H9 (cell line): ENCODE measurements at regions not wholly inside any gene's neighbourhood (a gene's known extent, or its start where the extent isn't known, plus 50 kb on each side); places are given as distances from the start of the nearest gene placed in this dataset.

Experiments used
- DNase-seq: peaks from one replicate; pipeline ENCODE4 v3.0.0-alpha.2; 2017
- H2AFZ ChIP-seq: one replicate; pipeline ENCODE4 v1.6.1; 2013; ENCODE audit warnings: mild to moderate bottlenecking, low read length, control low read depth, moderate library complexity
- H2AK5ac ChIP-seq: 2 replicates; pipeline ENCODE4 v1.6.1; 2013; ENCODE audit warnings: low read length, control low read depth, mixed read lengths; ENCODE audit not compliant: insufficient read length
- H2BK120ac ChIP-seq: one replicate; pipeline ENCODE4 v1.6.1; 2013; ENCODE audit warnings: low read depth, mild to moderate bottlenecking, low read length, control low read depth, inconsistent platforms; ENCODE audit not compliant: poor library complexity, severe bottlenecking
- H2BK12ac ChIP-seq: 2 replicates; pipeline ENCODE4 v1.6.1; 2013; ENCODE audit warnings: low read length, control low read depth, mixed read lengths, low read depth; ENCODE audit not compliant: insufficient read length
- H2BK15ac ChIP-seq: 2 replicates; pipeline ENCODE4 v1.6.1; 2013; ENCODE audit warnings: low read depth, low read length, control low read depth
- H2BK20ac ChIP-seq: one replicate; pipeline ENCODE4 v1.6.1; 2013; ENCODE audit warnings: low read depth, mild to moderate bottlenecking, low read length, control low read depth, inconsistent platforms; ENCODE audit not compliant: poor library complexity, severe bottlenecking
- H2BK5ac ChIP-seq: 2 replicates; pipeline ENCODE4 v1.6.1; 2013; ENCODE audit warnings: low read length, control low read depth, mixed read lengths; ENCODE audit not compliant: insufficient read length
- H3K14ac ChIP-seq: 2 replicates; pipeline ENCODE4 v1.6.1; 2013; ENCODE audit warnings: low read length, control low read depth; ENCODE audit not compliant: insufficient read depth
- H3K18ac ChIP-seq: 2 replicates; pipeline ENCODE4 v1.6.1; 2013; ENCODE audit warnings: low read depth, mild to moderate bottlenecking, mixed read lengths, low read length, control low read depth; ENCODE audit not compliant: insufficient read length
- H3K23ac ChIP-seq: 2 replicates; pipeline ENCODE4 v1.6.1; 2013; ENCODE audit warnings: low read length, control low read depth, mixed read lengths, low read depth; ENCODE audit not compliant: insufficient read length
- H3K23me2 ChIP-seq: 2 replicates; pipeline ENCODE4 v1.6.1; 2013; ENCODE audit warnings: low read depth, mild to moderate bottlenecking, mixed read lengths, low read length, control low read depth; ENCODE audit not compliant: insufficient read length, poor library complexity, severe bottlenecking
- H3K27ac ChIP-seq: 2 replicates; pipeline ENCODE4 v1.5.1; 2013; ENCODE audit warnings: low read length, control low read depth, mixed read lengths, low read depth; ENCODE audit not compliant: insufficient read length
- H3K27me3 ChIP-seq: 2 replicates; pipeline ENCODE4 v1.6.1; 2013; ENCODE audit warnings: low read length, control low read depth, inconsistent platforms; ENCODE audit not compliant: insufficient read depth
- H3K4ac ChIP-seq: 2 replicates; pipeline ENCODE4 v1.6.1; 2013; ENCODE audit warnings: low read depth, mild to moderate bottlenecking, control low read depth, inconsistent platforms, low read length, moderate library complexity
- H3K4me1 ChIP-seq: 2 replicates; pipeline ENCODE4 v1.6.1; 2013; ENCODE audit warnings: low read length, control low read depth, inconsistent platforms; ENCODE audit not compliant: insufficient read depth
- H3K4me2 ChIP-seq: 2 replicates; pipeline ENCODE4 v1.6.1; 2013; ENCODE audit warnings: low read length, control low read depth, mixed read lengths; ENCODE audit not compliant: insufficient read length, insufficient read depth
- H3K56ac ChIP-seq: 2 replicates; pipeline ENCODE4 v1.6.1; 2013; ENCODE audit warnings: low read depth, mild to moderate bottlenecking, mixed read lengths, low read length, control low read depth; ENCODE audit not compliant: insufficient read length
- H3K79me1 ChIP-seq: 2 replicates; pipeline ENCODE4 v1.6.1; 2013; ENCODE audit warnings: low read depth, mild to moderate bottlenecking, moderate library complexity, low read length, control low read depth, inconsistent platforms; ENCODE audit not compliant: insufficient read depth, poor library complexity, severe bottlenecking
- H3K79me2 ChIP-seq: 2 replicates; pipeline ENCODE4 v1.6.1; 2013; ENCODE audit warnings: low read length, control low read depth, inconsistent platforms; ENCODE audit not compliant: insufficient read depth
- H3K9ac ChIP-seq: 2 replicates; pipeline ENCODE4 v1.6.1; 2013; ENCODE audit warnings: low read length, control low read depth, mixed read lengths; ENCODE audit not compliant: insufficient read length; ENCODE audit errors: extremely low read depth
- H3K9me3 ChIP-seq: one replicate; pipeline ENCODE4 v1.6.1; 2013; ENCODE audit warnings: low read depth, low read length, inconsistent platforms; ENCODE audit not compliant: control insufficient read depth
- H3T11ph ChIP-seq: one replicate; pipeline ENCODE4 v1.6.1; 2013; ENCODE audit warnings: mild to moderate bottlenecking, low read length, control low read depth, inconsistent platforms
- H4K20me1 ChIP-seq: one replicate; pipeline ENCODE4 v1.6.1; 2013; ENCODE audit not compliant: control insufficient read depth, insufficient read length, insufficient read depth
- H4K5ac ChIP-seq: 2 replicates; pipeline ENCODE4 v1.6.1; 2013; ENCODE audit warnings: low read depth, mild to moderate bottlenecking, mixed read lengths, low read length, control low read depth; ENCODE audit not compliant: insufficient read length
- H4K8ac ChIP-seq: replicated peaks from 2 replicates; pipeline ENCODE4 v1.6.1; 2013; ENCODE audit warnings: low read length, control low read depth, mixed read lengths, low read depth; ENCODE audit not compliant: insufficient read length
- H4K91ac ChIP-seq: 2 replicates; pipeline ENCODE4 v1.6.1; 2013; ENCODE audit warnings: low read depth, mild to moderate bottlenecking, moderate library complexity, mixed read lengths, low read length, control low read depth; ENCODE audit not compliant: insufficient read length
- H3K27ac Mint-ChIP-seq, 3 experiments: 2 replicates in 2 of 3; 3 replicates in 1 of 3; pipeline ENCODE4 v1.8.0; 2020 to 2021; ENCODE audit warnings: mixed read lengths in 3 of 3, mild to moderate bottlenecking in 1 of 3, moderate library complexity in 1 of 3
- H3K27me3 Mint-ChIP-seq: 2 replicates; pipeline ENCODE4 v1.8.0; 2021; ENCODE audit warnings: low read depth, mild to moderate bottlenecking, moderate library complexity, mixed read lengths
- H3K36me3 Mint-ChIP-seq, 3 experiments: 2 replicates in 2 of 3; 3 replicates in 1 of 3; pipeline ENCODE4 v1.8.0; 2020 to 2021; ENCODE audit warnings: low read depth in 3 of 3, mixed read lengths in 3 of 3; ENCODE audit not compliant: insufficient read depth in 1 of 3
- H3K4me1 Mint-ChIP-seq, 2 experiments: 2 replicates each; pipeline ENCODE4 v1.8.0; 2020; ENCODE audit warnings: mixed read lengths in 2 of 2
- H3K4me3 Mint-ChIP-seq, 2 experiments: 2 replicates in 1 of 2; 3 replicates in 1 of 2; pipeline ENCODE4 v1.8.0; 2020 to 2021; ENCODE audit warnings: mild to moderate bottlenecking in 2 of 2, mixed read lengths in 2 of 2, moderate library complexity in 1 of 2
- H3K9me3 Mint-ChIP-seq, 2 experiments: 2 replicates in 1 of 2; 3 replicates in 1 of 2; pipeline ENCODE4 v1.8.0; 2020; ENCODE audit warnings: mild to moderate bottlenecking in 2 of 2, mixed read lengths in 2 of 2, moderate library complexity in 1 of 2
- CTCF ChIP-seq: fragments of 200-600 bp; sonication (generic); conservative IDR thresholded peaks from 3 replicates; pipeline ENCODE4 v1.8.0; 2021; ENCODE audit warnings: antibody characterized with exemption, mild to moderate bottlenecking
- WGBS: extraction: QIAGEN DNeasy Blood & Tissue Kit; methylation state at CpG from one replicate; pipeline ENCODE4 v1.1.7; 2013; ENCODE audit warnings: missing lambda C conversion rate, low lambda C conversion rate, mixed read lengths; ENCODE audit not compliant: insufficient read length; ENCODE audit errors: extremely low coverage; 5-methylcytosine and 5-hydroxymethylcytosine counted together

- no peak overlapping the region for H3T11ph ChIP-seq
- no peaks in the 10 kb centered on the region for H3K4me1 ChIP-seq
- no peak overlapping the region for H2BK20ac ChIP-seq
- no peak overlapping the region; the same call in 1 of the 2 replicates for H3K14ac ChIP-seq
- H4K8ac ChIP-seq, result no peak overlapping the region
- no peak overlapping the region for H2BK5ac ChIP-seq
- no peak overlapping the region for H2AFZ ChIP-seq
- H3K27ac ChIP-seq, result no peak overlapping the region
- no peak overlapping the region for H3K56ac ChIP-seq
- H3K4me2 ChIP-seq, result no peak overlapping the region
- H2BK120ac ChIP-seq, result no peak overlapping the region
- H3K18ac ChIP-seq, result no peak overlapping the region
- no peak overlapping the region for H3K9ac ChIP-seq
- TF ChIP-seq CTCF, result peak; percentile 34; the same call in 2 of the 3 replicates
- H4K20me1 ChIP-seq, result no peaks in the 10 kb centered on the region
- H3K4me3 Mint-ChIP-seq, result no peak overlapping the region
- H3K36me3 Mint-ChIP-seq, result peaks cover 0 to 5% (median 2%) of the 10 kb centered on the region in 3 experiments; a peak in 3 of 7 replicates
- no peaks in the 10 kb centered on the region for H3K27me3 ChIP-seq
- H3K4me1 Mint-ChIP-seq, result peaks cover 3 to 4% of the 10 kb centered on the region in 2 experiments
- no peaks in the 10 kb centered on the region for H3K27me3 Mint-ChIP-seq
- no peaks in the 10 kb centered on the region; a peak in 1 of 5 replicates for H3K9me3 Mint-ChIP-seq
- H3K4ac ChIP-seq, result no peak overlapping the region
- H4K5ac ChIP-seq, result no peak overlapping the region
- H2BK15ac ChIP-seq, result no peak overlapping the region
- H3K9me3 ChIP-seq, result no peaks in the 10 kb centered on the region
- H3K27ac Mint-ChIP-seq, result 0 out of 7 replicates have a peak overlapping the region, but pooled peaks of 1 of the 3 experiments have one; percentile 58
- no peak overlapping the region for H2BK12ac ChIP-seq
- no peaks in the 10 kb centered on the region for H3K79me1 ChIP-seq
- no peaks in the 10 kb centered on the region for H3K23me2 ChIP-seq
- no CpG with 5 or more reads among the region's 5 CpGs for WGBS
- H4K91ac ChIP-seq, result no peak overlapping the region
- H3K23ac ChIP-seq, result no peak overlapping the region
- H3K79me2 ChIP-seq, result no peaks in the 10 kb centered on the region
- DNase-seq, result peak; percentile 68
- H2AK5ac ChIP-seq, result no peak overlapping the region
Observed at GRCh38 chr17:69802045-69802740, 272.8 kb upstream of the KCNJ16 start.
